ENCODE measurements at regions not wholly inside any gene's neighbourhood (a gene's known extent, or its start where the extent isn't known, plus 50 kb on each side); places are given as distances from the start of the nearest gene placed in this dataset.

GRCh38 chr16:87243478-87243877, 73.7 kb downstream of the C16orf95 start:
- DNase-seq (ENCODE audit: low read depth in 4 of 4, low spot score in 2 of 4) = no peak

GRCh38 chr16:87244636-87245197, 72.5 kb downstream of the C16orf95 start:
- no peak for DNase-seq (ENCODE audit: low read depth in 4 of 4, low spot score in 2 of 4)

GRCh38 chr16:87245511-87245910, 71.7 kb downstream of the C16orf95 start:
- DNase-seq (ENCODE audit: low read depth in 4 of 4, low spot score in 2 of 4) = no peak

GRCh38 chr16:87246269-87247065, 70.7 kb downstream of the C16orf95 start:
- no peak for DNase-seq (ENCODE audit: low read depth in 4 of 4, low spot score in 2 of 4)

GRCh38 chr16:87248714-87249113, 68.5 kb downstream of the C16orf95 start:
- no peak for DNase-seq (ENCODE audit: low read depth in 4 of 4, low spot score in 2 of 4)

- no peak for DNase-seq (ENCODE audit: low read depth in 4 of 4, low spot score in 2 of 4)
These were observed 67.8 kb downstream of the C16orf95 start for GRCh38 chr16:87249425-87249824.

GRCh38 chr16:87250431-87250960, 66.7 kb downstream of the C16orf95 start:
- DNase-seq (ENCODE audit: low read depth in 4 of 4, low spot score in 2 of 4) = no peak

GRCh38 chr16:87252269-87252970, 64.8 kb downstream of the C16orf95 start:
- DNase-seq (ENCODE audit: low read depth in 4 of 4, low spot score in 2 of 4) = no peak

All from left renal cortex interstitium (tissue), 4 donors.